ENCODE measurements at regions not wholly inside any gene's neighbourhood (a gene's known extent, or its start where the extent isn't known, plus 50 kb on each side); places are given as distances from the start of the nearest gene placed in this dataset.

- Mint-ChIP-seq H3K27ac (peak overlapping the region in 3 of 9 donors; percentile 17 to 56 (median 39)), H3K27me3 (peaks cover 0 to 20% (median 7%) of the 10 kb centered on the region in 5 donors), H3K9me3 (peaks cover 0 to 4% (median 0%) of the 10 kb centered on the region in 11 donors), H3K4me3 (peak overlapping the region; percentile 23 to 81 (median 72)), H3K4me1 (peaks cover 11 to 27% (median 24%) of the 10 kb centered on the region in 7 donors), H3K36me3 (peaks cover 0 to 10% (median 0%) of the 10 kb centered on the region in 5 donors)
- ChIA-PET POLR2A (interaction anchor here (1.0 to 1.8 kb wide), 6 partner anchors 18 to 333 kb away, joined by 3 to 9 read pairs (median 4); partner anchors contain the start of gene TNRC6C), CTCF (no interaction called here)
- DNase-seq (peak in 5 of 9 donors; percentile 12 to 28 (median 23)), ATAC-seq (no peak)
- H3K9me3 ChIP-seq (ENCODE audit: control insufficient read depth in 2 of 3, low read length in 3 of 3), result no peaks in the 10 kb centered on the region
- intact Hi-C loops (cut with micrococcal nuclease), result loop anchor here in 1 of 2 donors (5.0 kb wide), 1 partner anchor 78 kb away; no protein-coding TSS in a partner anchor
- H3K36me3 ChIP-seq (ENCODE audit: control insufficient read depth in 2 of 3, insufficient read depth in 3 of 3, low read length in 3 of 3), result no peaks in the 10 kb centered on the region
- peaks cover 5 to 9% of the 10 kb centered on the region in 2 donors for H3K4me1 ChIP-seq (ENCODE audit: control insufficient read depth in 2 of 2, insufficient read depth in 2 of 2, low read length in 2 of 2)
- H3K27me3 ChIP-seq (ENCODE audit: control insufficient read depth in 2 of 2, insufficient read depth in 2 of 2, low read length in 2 of 2), result no peaks in the 10 kb centered on the region
- H3K27ac ChIP-seq (ENCODE audit: low read depth, low read length), result peak overlapping the region; percentile 8
- peak overlapping the region; percentile 7 for H3K4me3 ChIP-seq (ENCODE audit: low read length)
Measured at GRCh38 chr17:77690271-77691161, 268.0 kb upstream of the TNRC6C start.

- Mint-ChIP-seq H3K27ac (peak overlapping the region in 2 of 9 donors; percentile 19 to 39), H3K4me1 (peaks cover 10 to 36% (median 29%) of the 10 kb centered on the region in 7 donors), H3K27me3 (peaks cover 0 to 28% (median 0%) of the 10 kb centered on the region in 5 donors), H3K36me3 (peaks cover 0 to 5% (median 0%) of the 10 kb centered on the region in 5 donors), H3K9me3 (no peaks in the 10 kb centered on the region), H3K4me3 (peak overlapping the region in 7 of 10 donors; percentile 23 to 81 (median 72))
- DNase-seq, result peak in 1 of 9 donors; percentile 13
- no peaks in the 10 kb centered on the region for H3K27me3 ChIP-seq (ENCODE audit: control insufficient read depth in 2 of 2, insufficient read depth in 2 of 2, low read length in 2 of 2)
- intact Hi-C loops (cut with micrococcal nuclease), result loop anchor here in 1 of 2 donors (5.0 kb wide), 1 partner anchor 79 kb away; no protein-coding TSS in a partner anchor
- H3K27ac ChIP-seq (ENCODE audit: low read depth, low read length), result no peak overlapping the region
- ChIA-PET POLR2A (interaction anchor here (0.6 to 1.7 kb wide), 4 partner anchors 20 to 1350 kb away, joined by 3 to 9 read pairs (median 4); no protein-coding TSS in a partner anchor), CTCF (no interaction called here)
- no peak overlapping the region for H3K4me3 ChIP-seq (ENCODE audit: low read length)
- ATAC-seq, result no peak
- no peaks in the 10 kb centered on the region for H3K36me3 ChIP-seq (ENCODE audit: control insufficient read depth in 2 of 3, insufficient read depth in 3 of 3, low read length in 3 of 3)
- no peaks in the 10 kb centered on the region for H3K9me3 ChIP-seq (ENCODE audit: control insufficient read depth in 2 of 3, low read length in 3 of 3)
- peaks cover 5 to 9% of the 10 kb centered on the region in 2 donors for H3K4me1 ChIP-seq (ENCODE audit: control insufficient read depth in 2 of 2, insufficient read depth in 2 of 2, low read length in 2 of 2)
Measured at GRCh38 chr17:77691216-77692085, 267.1 kb upstream of the TNRC6C start.

- peaks cover 0 to 37% (median 0%) of the 10 kb centered on the region in 5 donors for H3K27me3 Mint-ChIP-seq
- H3K27ac Mint-ChIP-seq, result peak overlapping the region in 2 of 9 donors; percentile 23 to 25
- H3K4me3 Mint-ChIP-seq, result no peak overlapping the region
- no peaks in the 10 kb centered on the region for H3K9me3 Mint-ChIP-seq
- CTCF ChIA-PET, result no interaction called here
- H3K27me3 ChIP-seq (ENCODE audit: control insufficient read depth in 2 of 2, insufficient read depth in 2 of 2, low read length in 2 of 2), result no peaks in the 10 kb centered on the region
- peaks cover 12 to 46% (median 35%) of the 10 kb centered on the region in 7 donors for H3K4me1 Mint-ChIP-seq
- H3K4me3 ChIP-seq (ENCODE audit: low read length), result no peak overlapping the region
- H3K36me3 ChIP-seq (ENCODE audit: control insufficient read depth in 2 of 3, insufficient read depth in 3 of 3, low read length in 3 of 3), result no peaks in the 10 kb centered on the region
- no peak for ATAC-seq
- H3K27ac ChIP-seq (ENCODE audit: low read depth, low read length), result no peak overlapping the region
- peaks cover 5 to 9% of the 10 kb centered on the region in 2 donors for H3K4me1 ChIP-seq (ENCODE audit: control insufficient read depth in 2 of 2, insufficient read depth in 2 of 2, low read length in 2 of 2)
- POLR2A ChIA-PET, result interaction anchor here (0.6 kb wide), 1 partner anchor 26 kb away, joined by 4 read pairs; no protein-coding TSS in a partner anchor
- intact Hi-C loops (cut with micrococcal nuclease), result loop anchor here in 1 of 2 donors (5.0 kb wide), 1 partner anchor 80 kb away; no protein-coding TSS in a partner anchor
- H3K36me3 Mint-ChIP-seq, result peaks cover 0 to 2% (median 0%) of the 10 kb centered on the region in 5 donors
- H3K9me3 ChIP-seq (ENCODE audit: control insufficient read depth in 2 of 3, low read length in 3 of 3), result no peaks in the 10 kb centered on the region
- peak in 1 of 9 donors; percentile 21 for DNase-seq
Measured at GRCh38 chr17:77692571-77693161, 265.8 kb upstream of the TNRC6C start.

GRCh38 chr17:77693301-77693700 lies 265.2 kb upstream of the TNRC6C start:
- H3K9me3 ChIP-seq (ENCODE audit: control insufficient read depth in 2 of 3, low read length in 3 of 3), result no peaks in the 10 kb centered on the region
- H3K9me3 Mint-ChIP-seq, result no peaks in the 10 kb centered on the region
- intact Hi-C loops (cut with micrococcal nuclease), result loop anchor here in 1 of 2 donors (5.0 kb wide), 1 partner anchor 81 kb away; no protein-coding TSS in a partner anchor
- no peak overlapping the region for H3K4me3 ChIP-seq (ENCODE audit: low read length)
- H3K36me3 Mint-ChIP-seq, result peaks cover 0 to 2% (median 0%) of the 10 kb centered on the region in 5 donors
- H3K27me3 ChIP-seq (ENCODE audit: control insufficient read depth in 2 of 2, insufficient read depth in 2 of 2, low read length in 2 of 2), result no peaks in the 10 kb centered on the region
- H3K27me3 Mint-ChIP-seq, result peaks cover 0 to 40% (median 0%) of the 10 kb centered on the region in 5 donors
- H3K27ac Mint-ChIP-seq, result peak overlapping the region in 1 of 9 donors; percentile 25
- peaks cover 12 to 46% (median 35%) of the 10 kb centered on the region in 7 donors for H3K4me1 Mint-ChIP-seq
- DNase-seq, result peak in 1 of 9 donors; percentile 14
- peaks cover 5 to 9% of the 10 kb centered on the region in 2 donors for H3K4me1 ChIP-seq (ENCODE audit: control insufficient read depth in 2 of 2, insufficient read depth in 2 of 2, low read length in 2 of 2)
- POLR2A ChIA-PET, result no interaction called here
- H3K4me3 Mint-ChIP-seq, result no peak overlapping the region
- ATAC-seq, result no peak
- no peaks in the 10 kb centered on the region for H3K36me3 ChIP-seq (ENCODE audit: control insufficient read depth in 2 of 3, insufficient read depth in 3 of 3, low read length in 3 of 3)
- CTCF ChIA-PET, result no interaction called here
- H3K27ac ChIP-seq (ENCODE audit: low read depth, low read length), result no peak overlapping the region

- no peak overlapping the region for H3K4me3 ChIP-seq (ENCODE audit: low read length)
- DNase-seq, result no peak
- ChIA-PET CTCF (no interaction called here), POLR2A (no interaction called here)
- H3K36me3 ChIP-seq (ENCODE audit: control insufficient read depth in 2 of 3, insufficient read depth in 3 of 3, low read length in 3 of 3), result no peaks in the 10 kb centered on the region
- intact Hi-C loops (cut with micrococcal nuclease), result loop anchor here in 1 of 2 donors (5.0 kb wide), 1 partner anchor 81 kb away; no protein-coding TSS in a partner anchor
- H3K36me3 Mint-ChIP-seq, result peaks cover 0 to 2% (median 0%) of the 10 kb centered on the region in 5 donors
- peaks cover 5 to 9% of the 10 kb centered on the region in 2 donors for H3K4me1 ChIP-seq (ENCODE audit: control insufficient read depth in 2 of 2, insufficient read depth in 2 of 2, low read length in 2 of 2)
- H3K27me3 Mint-ChIP-seq, result peaks cover 0 to 40% (median 0%) of the 10 kb centered on the region in 5 donors
- H3K4me3 Mint-ChIP-seq, result no peak overlapping the region
- no peak overlapping the region for H3K27ac ChIP-seq (ENCODE audit: low read depth, low read length)
- H3K27ac Mint-ChIP-seq, result peak overlapping the region in 3 of 9 donors; percentile 25 to 45 (median 42)
- no peaks in the 10 kb centered on the region for H3K9me3 Mint-ChIP-seq
- H3K27me3 ChIP-seq (ENCODE audit: control insufficient read depth in 2 of 2, insufficient read depth in 2 of 2, low read length in 2 of 2), result no peaks in the 10 kb centered on the region
- ATAC-seq, result no peak
- H3K9me3 ChIP-seq (ENCODE audit: control insufficient read depth in 2 of 3, low read length in 3 of 3), result no peaks in the 10 kb centered on the region
- H3K4me1 Mint-ChIP-seq, result peaks cover 12 to 51% (median 38%) of the 10 kb centered on the region in 7 donors
Measured at GRCh38 chr17:77693776-77694175, 264.7 kb upstream of the TNRC6C start.
